ENCODE measurements at regions not wholly inside any gene's neighbourhood (a gene's known extent, or its start where the extent isn't known, plus 50 kb on each side); places are given as distances from the start of the nearest gene placed in this dataset.

DNA sequence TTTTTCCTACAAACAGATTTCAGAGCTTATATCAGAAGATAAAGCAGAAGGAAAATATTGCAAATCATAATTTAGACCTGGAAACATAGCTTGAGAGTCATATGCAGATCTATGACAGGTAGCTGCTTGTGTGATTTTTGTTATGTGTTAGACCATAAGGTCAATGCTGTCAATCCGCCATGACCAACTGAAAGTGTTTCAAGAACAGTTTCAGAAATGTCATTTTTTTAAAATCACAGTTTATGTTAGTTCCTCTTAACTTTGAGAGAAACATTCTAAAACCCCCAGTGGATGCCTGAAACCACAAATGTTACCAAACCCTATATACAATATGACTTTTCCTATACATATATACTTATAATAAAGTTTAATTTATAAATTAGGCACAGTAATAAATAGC, 391.3 kb upstream of the FAM241A start:
- no peak overlapping the region for H3K4me3 ChIP-seq (ENCODE audit: low read depth, low read length)
- TF ChIP-seq, protein P1, sequence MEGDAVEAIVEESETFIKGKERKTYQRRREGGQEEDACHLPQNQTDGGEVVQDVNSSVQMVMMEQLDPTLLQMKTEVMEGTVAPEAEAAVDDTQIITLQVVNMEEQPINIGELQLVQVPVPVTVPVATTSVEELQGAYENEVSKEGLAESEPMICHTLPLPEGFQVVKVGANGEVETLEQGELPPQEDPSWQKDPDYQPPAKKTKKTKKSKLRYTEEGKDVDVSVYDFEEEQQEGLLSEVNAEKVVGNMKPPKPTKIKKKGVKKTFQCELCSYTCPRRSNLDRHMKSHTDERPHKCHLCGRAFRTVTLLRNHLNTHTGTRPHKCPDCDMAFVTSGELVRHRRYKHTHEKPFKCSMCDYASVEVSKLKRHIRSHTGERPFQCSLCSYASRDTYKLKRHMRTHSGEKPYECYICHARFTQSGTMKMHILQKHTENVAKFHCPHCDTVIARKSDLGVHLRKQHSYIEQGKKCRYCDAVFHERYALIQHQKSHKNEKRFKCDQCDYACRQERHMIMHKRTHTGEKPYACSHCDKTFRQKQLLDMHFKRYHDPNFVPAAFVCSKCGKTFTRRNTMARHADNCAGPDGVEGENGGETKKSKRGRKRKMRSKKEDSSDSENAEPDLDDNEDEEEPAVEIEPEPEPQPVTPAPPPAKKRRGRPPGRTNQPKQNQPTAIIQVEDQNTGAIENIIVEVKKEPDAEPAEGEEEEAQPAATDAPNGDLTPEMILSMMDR (IDR thresholded peaks at IDR 0.05; ENCODE audit: insufficient read depth, low read length): no peak
- no peak for DNase-seq (ENCODE audit: low read depth)

DNA sequence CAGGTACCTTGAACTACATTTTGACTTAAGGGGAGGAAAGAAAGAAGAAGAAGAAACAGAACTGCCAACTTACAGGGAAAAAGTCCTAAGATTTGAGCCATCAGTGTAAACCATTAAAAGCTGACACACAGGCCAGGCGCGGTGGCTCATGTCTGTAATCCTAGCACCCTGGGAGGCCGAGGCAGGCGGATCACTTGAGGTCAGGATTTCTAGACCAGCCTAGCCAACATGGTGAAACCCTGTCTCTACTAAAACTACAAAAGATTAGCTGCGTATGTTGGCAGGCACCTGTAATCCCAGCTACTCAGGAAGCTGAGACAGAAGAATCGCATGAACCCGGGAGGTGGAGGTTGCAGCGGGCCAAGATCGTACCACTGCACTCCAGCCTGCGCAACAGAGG, 389.7 kb upstream of the FAM241A start:
- no peak for DNase-seq (ENCODE audit: low read depth)
- no peak overlapping the region for H3K4me3 ChIP-seq (ENCODE audit: low read depth, low read length)
- TF ChIP-seq, protein P1 (IDR thresholded peaks at IDR 0.05; ENCODE audit: insufficient read depth, low read length): no peak

DNA sequence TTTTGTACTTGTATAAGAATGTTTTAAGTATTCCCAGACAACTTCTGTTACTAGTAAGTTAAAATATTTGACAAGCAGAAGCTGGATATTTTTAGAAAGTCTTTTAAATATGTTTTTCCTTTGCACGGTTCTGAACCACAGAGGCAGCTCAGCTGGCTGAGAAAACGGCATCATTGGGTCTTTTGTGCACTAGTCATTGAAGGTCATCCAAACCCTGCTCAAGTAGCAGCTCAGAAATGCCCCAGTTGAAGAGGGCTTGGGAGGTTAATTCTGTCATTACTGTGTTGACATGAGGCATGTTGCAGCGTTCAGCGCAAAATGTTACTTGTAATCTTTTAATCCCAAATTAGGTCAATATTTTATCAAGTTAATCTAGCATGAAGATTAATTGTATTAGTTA, 383.7 kb upstream of the FAM241A start:
- H3K4me3 ChIP-seq (ENCODE audit: low read depth, low read length): no peak overlapping the region
- TF ChIP-seq, protein P1 (IDR thresholded peaks at IDR 0.05; ENCODE audit: insufficient read depth, low read length): no peak
- no peak for DNase-seq (ENCODE audit: low read depth)

DNA sequence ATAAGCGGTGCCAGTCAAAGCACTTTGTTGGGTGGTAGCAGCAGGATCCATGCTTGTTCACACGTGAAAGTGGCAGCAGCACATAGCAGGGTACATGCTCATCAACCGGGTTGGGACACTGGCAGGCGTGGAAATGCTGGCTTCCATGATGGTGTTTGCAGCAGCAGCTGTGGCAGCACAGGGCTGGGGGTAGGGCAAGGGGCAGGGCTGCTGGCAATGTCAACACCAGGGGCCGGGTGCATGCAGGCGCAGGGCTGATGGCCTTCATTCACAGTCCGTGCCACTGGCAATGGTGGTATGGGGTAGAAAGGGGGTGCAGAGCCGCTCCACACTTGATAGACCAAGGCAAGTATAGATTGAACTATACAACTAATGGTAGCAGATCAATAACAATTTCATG, 374.7 kb upstream of the FAM241A start:
- H3K4me3 ChIP-seq (ENCODE audit: low read depth, low read length): no peak overlapping the region
- no peak for DNase-seq (ENCODE audit: low read depth)
- TF ChIP-seq, protein P1 (IDR thresholded peaks at IDR 0.05; ENCODE audit: insufficient read depth, low read length): no peak

DNA sequence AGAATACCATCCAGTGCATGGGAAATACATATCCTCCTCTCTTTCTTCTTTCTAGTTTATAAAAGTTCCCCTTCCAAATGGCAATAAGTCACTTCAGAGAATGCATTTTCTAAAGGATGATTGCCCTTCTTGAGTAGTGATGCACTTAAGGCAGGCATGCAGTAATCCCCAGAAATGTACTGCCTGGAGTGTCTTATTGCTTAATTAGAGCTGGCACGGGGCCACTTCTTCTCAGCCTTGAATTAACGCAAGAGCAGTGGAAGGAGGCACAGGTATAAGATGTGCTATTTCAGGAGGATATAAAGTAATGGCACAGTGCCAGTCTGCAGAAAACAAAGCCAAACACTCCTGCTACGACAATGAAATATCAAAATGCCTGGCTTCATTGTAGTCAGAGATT, 371.4 kb upstream of the FAM241A start:
- H3K4me3 ChIP-seq (ENCODE audit: low read depth, low read length): no peak overlapping the region
- TF ChIP-seq, protein P1 (IDR thresholded peaks at IDR 0.05; ENCODE audit: insufficient read depth, low read length): no peak
- no peak for DNase-seq (ENCODE audit: low read depth)

DNA sequence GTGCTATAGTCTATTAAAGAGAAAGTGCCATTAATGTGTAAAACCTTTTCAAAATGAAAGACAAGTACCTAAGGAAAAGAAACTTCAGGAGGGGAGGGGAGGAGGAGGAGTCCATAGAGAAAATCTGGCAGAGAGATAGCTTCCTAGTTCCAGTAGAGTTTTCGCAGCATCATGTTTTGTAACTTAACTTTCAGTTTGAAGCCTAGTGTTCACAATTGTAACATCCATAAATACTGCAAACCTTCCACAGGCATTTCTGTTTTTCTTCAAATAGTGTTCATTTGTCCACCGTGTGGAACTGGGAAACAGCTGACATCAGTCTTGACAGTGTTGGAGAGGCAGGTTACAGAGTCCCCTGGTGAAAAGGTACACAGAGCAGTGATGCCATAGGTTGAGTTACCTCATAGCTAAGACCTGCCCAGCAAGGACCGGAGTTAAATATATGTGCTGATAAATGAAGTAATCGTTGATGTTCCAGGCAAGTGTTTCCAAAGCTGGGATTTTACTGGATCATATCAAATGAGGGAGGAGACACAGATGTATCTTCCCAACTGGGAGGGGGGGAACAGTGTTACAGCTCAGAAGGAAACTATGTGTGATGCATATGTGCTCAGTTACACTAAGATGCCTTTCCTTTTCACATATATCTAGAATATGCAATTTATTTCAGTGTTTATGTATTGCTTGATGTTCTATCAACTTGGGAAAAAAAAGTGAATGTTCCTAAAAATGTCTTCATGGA, 369.5 kb upstream of the FAM241A start:
- TF ChIP-seq, protein P1 (IDR thresholded peaks at IDR 0.05; ENCODE audit: insufficient read depth, low read length): no peak
- DNase-seq (ENCODE audit: low read depth): peak; percentile 3
- H3K4me3 ChIP-seq (ENCODE audit: low read depth, low read length): no peak overlapping the region

DNA sequence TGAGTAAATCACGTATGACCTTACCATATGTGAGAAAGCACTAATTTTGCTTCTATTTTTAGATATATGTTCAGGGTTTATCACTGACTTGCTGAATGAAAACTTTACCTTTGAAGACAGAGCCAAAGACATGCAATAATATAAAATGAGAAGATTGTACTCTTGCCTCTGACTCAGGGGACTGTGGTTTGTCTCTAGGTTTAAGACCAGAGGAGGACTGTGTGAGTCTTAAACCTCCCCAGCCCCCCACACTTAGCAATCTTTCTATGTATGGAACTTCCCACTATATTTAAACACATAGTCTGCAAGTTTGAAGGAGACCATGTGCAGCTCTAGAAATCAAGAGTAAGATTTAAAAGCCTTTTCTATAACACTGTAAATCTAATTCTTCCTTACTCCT, 368.7 kb upstream of the FAM241A start:
- no peak for DNase-seq (ENCODE audit: low read depth)
- H3K4me3 ChIP-seq (ENCODE audit: low read depth, low read length): no peak overlapping the region
- TF ChIP-seq, protein P1 (IDR thresholded peaks at IDR 0.05; ENCODE audit: insufficient read depth, low read length): no peak
